Skeletal muscle cell (primary cell): ENCODE measurements at regions not wholly inside any gene's neighbourhood (a gene's known extent, or its start where the extent isn't known, plus 50 kb on each side); places are given as distances from the start of the nearest gene placed in this dataset.
A peak's percentile ranks its signal among the peaks of the same experiment; 100 is the strongest.
"Not testable (repeated sequence)": the region's sequence is repeated elsewhere in the genome, so short reads cannot be mapped to it uniquely, and the experiment has no call there.

Source experiments
- DNase-seq: peaks from one replicate; pipeline ENCODE4 v3.0.0-alpha.2; 2010; ENCODE audit warnings: low read depth
- H3K4me3 ChIP-seq: 2 replicates; pipeline ENCODE4 v1.5.1; 2011; ENCODE audit warnings: low read depth, mild to moderate bottlenecking, control low read depth, low read length, moderate library complexity

GRCh38 chr4:117135634-117136354 is 50.4 kb upstream of the TRAM1L1 start:
- H3K4me3 ChIP-seq, result no peak overlapping the region
- DNase-seq, result peak; percentile 9

- DNase-seq, result peak; percentile 82
- no peak overlapping the region for H3K4me3 ChIP-seq
Observed at GRCh38 chr4:117137145-117137544, 51.8 kb upstream of the TRAM1L1 start.

- not testable (repeated sequence) for H3K4me3 ChIP-seq, DNase-seq
Observed at GRCh38 chr4:117138732-117139131, 53.4 kb upstream of the TRAM1L1 start.

DNA sequence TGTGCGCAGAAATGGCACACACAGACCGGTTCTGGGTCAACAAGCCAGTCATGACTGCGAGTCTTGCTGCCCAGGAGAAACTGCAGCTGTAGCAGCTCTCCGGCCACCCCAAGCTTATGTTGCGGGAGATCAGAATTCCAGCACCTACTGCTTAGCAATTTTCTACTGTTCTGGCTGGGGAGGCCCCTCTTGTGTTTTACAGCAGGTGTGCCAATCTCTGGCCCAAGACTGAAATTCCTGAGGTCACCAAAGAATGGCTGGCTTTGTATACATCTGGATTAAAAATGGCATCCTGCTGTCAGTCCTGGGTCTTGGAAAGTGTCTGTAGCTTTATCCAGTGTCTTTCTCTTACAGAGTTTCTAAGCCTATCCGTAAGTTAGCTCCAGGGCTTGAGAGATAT is 68.9 kb upstream of the TRAM1L1 start:
- DNase-seq, result no peak
- no peak overlapping the region for H3K4me3 ChIP-seq

- DNase-seq, result no peak
Observed at GRCh38 chr4:117156806-117157205, 71.4 kb upstream of the TRAM1L1 start.

GRCh38 chr4:117157360-117157759 is 72.0 kb upstream of the TRAM1L1 start:
- DNase-seq, result no peak
- no peak overlapping the region for H3K4me3 ChIP-seq

More at GRCh38 chr4:117156806-117157205, 71.4 kb upstream of the TRAM1L1 start:
- H3K4me3 ChIP-seq, result no peak overlapping the region

DNA sequence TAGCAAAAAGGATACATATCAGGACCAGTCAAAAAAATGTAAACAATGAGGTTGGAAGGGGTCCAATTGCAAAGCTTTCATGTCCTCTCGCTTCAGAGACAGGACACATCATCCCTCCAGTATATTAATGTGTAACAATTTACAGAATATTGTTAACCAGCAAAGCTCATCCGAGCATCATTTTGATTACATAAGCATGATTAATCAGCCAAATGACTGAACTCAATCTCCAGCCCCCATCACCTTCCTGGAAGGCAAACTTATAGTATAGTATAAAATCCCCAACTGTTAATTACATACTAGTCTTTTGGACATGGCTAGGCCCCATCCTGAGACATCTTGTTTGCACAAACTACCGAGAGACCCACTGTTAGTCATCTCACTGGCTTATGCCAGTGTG is 77.6 kb upstream of the TRAM1L1 start:
- no peak overlapping the region for H3K4me3 ChIP-seq
- DNase-seq, result no peak

DNA sequence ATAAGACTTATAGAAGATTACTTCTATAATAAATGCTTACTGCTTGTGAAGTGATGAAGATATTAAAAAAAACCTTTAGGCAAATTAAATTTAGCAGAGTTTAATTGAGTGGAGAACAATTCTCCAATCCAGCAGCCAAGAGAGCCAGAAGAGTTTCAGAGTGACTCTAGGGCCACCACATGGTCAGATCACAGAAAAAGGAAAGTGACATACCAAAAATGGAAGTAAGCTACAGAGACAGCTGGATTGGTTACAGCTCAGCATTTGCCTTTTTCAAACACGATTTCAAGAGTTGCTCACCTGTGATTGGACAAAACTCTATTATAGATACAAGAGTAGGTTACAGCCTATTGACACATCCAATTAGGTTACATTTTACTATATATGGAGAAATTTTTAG is 79.0 kb upstream of the TRAM1L1 start:
- H3K4me3 ChIP-seq, result no peak overlapping the region
- no peak for DNase-seq

GRCh38 chr4:117175369-117175768 is 90.0 kb upstream of the TRAM1L1 start:
- H3K4me3 ChIP-seq, DNase-seq: not testable (repeated sequence)

- no peak overlapping the region for H3K4me3 ChIP-seq
- DNase-seq, result no peak
Observed at GRCh38 chr4:117203231-117203630, 117.9 kb upstream of the TRAM1L1 start.

GRCh38 chr4:117210551-117210950 is 125.2 kb upstream of the TRAM1L1 start:
- DNase-seq, result no peak

DNA sequence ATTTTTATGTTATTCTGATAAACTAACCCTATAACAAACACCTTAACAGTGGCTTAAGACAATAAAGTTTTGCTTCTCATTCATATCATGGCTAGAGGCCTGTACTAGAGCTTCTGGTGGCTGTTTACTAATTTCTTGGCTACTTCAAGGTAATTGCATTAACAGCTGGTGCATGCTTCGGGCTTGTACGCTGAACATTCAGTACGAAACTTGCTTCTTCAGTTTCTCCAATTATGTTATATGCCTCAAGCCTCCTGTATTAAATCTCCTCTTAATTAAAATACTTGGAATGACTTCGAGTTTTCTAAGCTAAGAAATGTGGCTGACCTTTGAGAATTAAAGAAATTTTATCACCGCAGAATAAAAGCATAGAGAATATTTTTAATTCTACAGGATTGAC is 138.9 kb upstream of the TRAM1L1 start:
- no peak for DNase-seq
- no peak overlapping the region for H3K4me3 ChIP-seq

More at GRCh38 chr4:117210551-117210950, 125.2 kb upstream of the TRAM1L1 start:
- no peak overlapping the region for H3K4me3 ChIP-seq

DNA sequence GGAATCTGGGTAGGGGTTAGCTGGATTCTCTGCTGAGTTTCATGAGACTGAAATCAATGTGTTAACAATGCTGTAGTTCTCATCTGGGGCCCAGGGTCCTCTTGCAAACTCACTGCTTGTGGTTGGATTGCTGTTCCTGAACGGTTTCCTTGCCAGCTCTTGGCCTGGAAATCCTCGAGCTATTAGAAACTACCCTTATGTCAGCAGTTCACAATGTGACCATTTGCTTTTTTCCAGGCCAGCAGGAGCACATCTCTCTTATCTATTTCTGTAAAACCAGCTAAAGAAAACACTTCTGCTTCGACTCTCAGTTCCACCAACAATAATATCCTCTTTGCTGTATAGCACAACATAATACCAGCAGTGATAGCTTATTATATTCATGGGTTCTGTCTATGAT is 140.1 kb upstream of the TRAM1L1 start:
- no peak overlapping the region for H3K4me3 ChIP-seq
- no peak for DNase-seq

- no peak overlapping the region for H3K4me3 ChIP-seq
- no peak for DNase-seq
Observed at GRCh38 chr4:117227925-117228324, 142.5 kb upstream of the TRAM1L1 start.

DNA sequence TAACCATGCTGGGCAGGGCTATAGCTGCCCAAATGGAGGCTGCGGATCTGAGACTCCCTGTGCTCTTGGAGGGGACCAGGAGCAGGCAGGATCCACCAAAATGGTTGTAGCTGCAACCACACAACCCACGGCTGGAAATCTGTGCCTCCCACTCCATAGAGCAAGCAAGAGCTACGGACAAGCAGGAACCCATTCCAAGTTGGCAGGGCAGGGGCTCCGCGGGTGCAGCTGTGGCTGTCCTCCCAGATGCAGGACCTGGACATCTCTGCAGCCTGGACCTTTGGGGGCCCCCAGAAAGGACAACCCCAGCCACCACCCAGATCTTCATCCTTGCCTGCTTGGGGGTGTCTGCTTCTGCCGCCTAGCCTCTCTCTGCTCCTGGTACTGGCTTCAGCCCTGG is 154.1 kb upstream of the TRAM1L1 start:
- H3K4me3 ChIP-seq, result no peak overlapping the region
- DNase-seq, result no peak

GRCh38 chr4:117249333-117249732 is 164.0 kb upstream of the TRAM1L1 start:
- DNase-seq, result no peak
- no peak overlapping the region for H3K4me3 ChIP-seq

DNA sequence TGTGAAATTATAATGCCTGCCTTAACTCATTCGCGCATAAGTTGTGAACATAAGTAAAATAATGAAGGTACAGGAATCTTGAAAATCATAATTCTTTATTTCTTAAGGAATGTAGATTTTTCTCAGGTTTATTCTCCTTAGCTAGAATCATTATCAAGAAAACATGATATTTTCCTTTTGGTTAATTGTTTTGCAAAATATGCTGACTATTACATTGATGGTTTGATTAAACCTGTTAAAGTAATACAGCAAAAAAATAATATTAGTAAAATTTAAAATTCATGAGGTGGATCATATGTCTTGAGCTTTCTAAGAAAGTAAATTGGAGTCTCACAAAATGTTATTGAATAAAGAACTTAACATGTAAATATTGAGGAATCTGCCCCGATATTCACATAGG is 178.7 kb upstream of the TRAM1L1 start:
- no peak overlapping the region for H3K4me3 ChIP-seq
- no peak for DNase-seq

- H3K4me3 ChIP-seq, result no peak overlapping the region
- no peak for DNase-seq
Observed at GRCh38 chr4:117267317-117267716, 181.9 kb upstream of the TRAM1L1 start.

- DNase-seq, result no peak
- H3K4me3 ChIP-seq, result no peak overlapping the region
Observed at GRCh38 chr4:117284736-117285135, 199.4 kb upstream of the TRAM1L1 start.

- DNase-seq, result no peak
- no peak overlapping the region for H3K4me3 ChIP-seq
Observed at GRCh38 chr4:117293784-117294183, 208.4 kb upstream of the TRAM1L1 start.

GRCh38 chr4:117302226-117302625 is 216.8 kb upstream of the TRAM1L1 start:
- no peak for DNase-seq
- no peak overlapping the region for H3K4me3 ChIP-seq

GRCh38 chr4:117311215-117311614 is 225.8 kb upstream of the TRAM1L1 start:
- DNase-seq, result no peak
- H3K4me3 ChIP-seq, result no peak overlapping the region
